ENCODE measurements at regions not wholly inside any gene's neighbourhood (a gene's known extent, or its start where the extent isn't known, plus 50 kb on each side); places are given as distances from the start of the nearest gene placed in this dataset.

DNA sequence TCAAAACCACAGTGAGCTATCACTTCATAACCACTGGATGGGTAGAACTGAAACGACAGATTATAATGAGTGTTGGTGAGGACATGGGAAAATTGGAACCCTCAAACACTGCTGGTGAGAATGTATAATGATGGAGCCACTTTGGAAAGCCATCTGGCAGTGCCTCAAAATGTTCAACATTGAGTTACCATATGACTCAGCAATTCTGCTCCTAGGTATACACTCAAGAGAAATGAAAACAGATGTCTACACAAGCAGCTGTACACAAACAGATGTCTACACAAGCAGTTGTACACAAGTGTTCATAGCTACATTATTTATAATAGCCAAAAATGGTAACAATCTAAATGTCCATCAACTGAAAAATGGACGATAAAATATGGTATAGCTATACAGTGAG, 143.9 kb downstream of the PDGFRA start:
- ATAC-seq (ENCODE audit: low read depth) (no peak), DNase-seq (no peak)
- no peak for TF ChIP-seq EZH2 (IDR thresholded peaks at IDR 0.05; ENCODE audit: borderline replicate concordance, insufficient read depth, low read depth, low read length, poor library complexity, severe bottlenecking)
- TF ChIP-seq, protein P1, sequence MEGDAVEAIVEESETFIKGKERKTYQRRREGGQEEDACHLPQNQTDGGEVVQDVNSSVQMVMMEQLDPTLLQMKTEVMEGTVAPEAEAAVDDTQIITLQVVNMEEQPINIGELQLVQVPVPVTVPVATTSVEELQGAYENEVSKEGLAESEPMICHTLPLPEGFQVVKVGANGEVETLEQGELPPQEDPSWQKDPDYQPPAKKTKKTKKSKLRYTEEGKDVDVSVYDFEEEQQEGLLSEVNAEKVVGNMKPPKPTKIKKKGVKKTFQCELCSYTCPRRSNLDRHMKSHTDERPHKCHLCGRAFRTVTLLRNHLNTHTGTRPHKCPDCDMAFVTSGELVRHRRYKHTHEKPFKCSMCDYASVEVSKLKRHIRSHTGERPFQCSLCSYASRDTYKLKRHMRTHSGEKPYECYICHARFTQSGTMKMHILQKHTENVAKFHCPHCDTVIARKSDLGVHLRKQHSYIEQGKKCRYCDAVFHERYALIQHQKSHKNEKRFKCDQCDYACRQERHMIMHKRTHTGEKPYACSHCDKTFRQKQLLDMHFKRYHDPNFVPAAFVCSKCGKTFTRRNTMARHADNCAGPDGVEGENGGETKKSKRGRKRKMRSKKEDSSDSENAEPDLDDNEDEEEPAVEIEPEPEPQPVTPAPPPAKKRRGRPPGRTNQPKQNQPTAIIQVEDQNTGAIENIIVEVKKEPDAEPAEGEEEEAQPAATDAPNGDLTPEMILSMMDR (IDR thresholded peaks at IDR 0.05) = no peak
- intact Hi-C loops (cut with micrococcal nuclease) = no loop called here
- Mint-ChIP-seq H3K9me3 (ENCODE audit: insufficient read depth) (no peaks in the 10 kb centered on the region), H3K4me3 (no peak overlapping the region), H3K4me1 (no peaks in the 10 kb centered on the region), H3K27me3 (no peaks in the 10 kb centered on the region), H3K27ac (no peak overlapping the region)
- no peak overlapping the region for H3K27ac ChIP-seq (ENCODE audit: low read length in 2 of 2)
- H3K9me3 ChIP-seq (ENCODE audit: control extremely low read depth in 1 of 3, control insufficient read depth in 2 of 3, insufficient read depth in 1 of 3, low read length in 2 of 3) = no peaks in the 10 kb centered on the region
- H3K4me3 ChIP-seq (ENCODE audit: control extremely low read depth in 1 of 5, extremely low read depth in 1 of 5, insufficient read depth in 1 of 5, low read depth in 2 of 5, low read length in 4 of 5) = no peak overlapping the region
- no CpG with 5 or more reads among the region's 2 CpGs for WGBS (ENCODE audit: insufficient coverage)
- no peaks in the 10 kb centered on the region for H3K79me2 ChIP-seq (ENCODE audit: control insufficient read depth, insufficient read depth, low read length)
- ChIA-PET CTCF (no interaction called here), POLR2A (no interaction called here)
- no peaks in the 10 kb centered on the region for H3K27me3 ChIP-seq (replicated peaks in 1 of 4; ENCODE audit: control extremely low read depth in 1 of 4, control insufficient read depth in 3 of 4, insufficient read depth in 4 of 4, low read length in 3 of 4)
- no peaks in the 10 kb centered on the region for H3K4me1 ChIP-seq (ENCODE audit: control insufficient read depth in 2 of 2, insufficient read depth in 2 of 2, low read length in 2 of 2)
- H3K9ac ChIP-seq (ENCODE audit: low read length) = no peak overlapping the region
- H4K20me1 ChIP-seq (ENCODE audit: control insufficient read depth, insufficient read depth, low read length, poor library complexity, severe bottlenecking) = no peaks in the 10 kb centered on the region
- no peak overlapping the region for H2AFZ ChIP-seq (ENCODE audit: insufficient read depth, low read depth, low read length, poor library complexity, severe bottlenecking)
- no peak overlapping the region for H3K4me2 ChIP-seq (replicated peaks; ENCODE audit: low read depth, low read length, poor library complexity, severe bottlenecking)
- no peaks in the 10 kb centered on the region for H3K36me3 ChIP-seq (replicated peaks in 1 of 2; ENCODE audit: control extremely low read depth in 1 of 2, control insufficient read depth in 1 of 2, extremely low read depth in 1 of 2, insufficient read depth in 2 of 2, low read length in 1 of 2)

GRCh38 chr4:54373718-54374210, 144.7 kb downstream of the PDGFRA start:
- no peak overlapping the region for H3K9ac ChIP-seq (ENCODE audit: low read length)
- H3K79me2 ChIP-seq (ENCODE audit: control insufficient read depth, insufficient read depth, low read length) = no peaks in the 10 kb centered on the region
- no peak for TF ChIP-seq EZH2 (IDR thresholded peaks at IDR 0.05; ENCODE audit: borderline replicate concordance, insufficient read depth, low read depth, low read length, poor library complexity, severe bottlenecking)
- TF ChIP-seq, protein P1 (IDR thresholded peaks at IDR 0.05) = no peak
- no peaks in the 10 kb centered on the region for H3K9me3 ChIP-seq (ENCODE audit: control extremely low read depth in 1 of 3, control insufficient read depth in 2 of 3, insufficient read depth in 1 of 3, low read length in 2 of 3)
- no peak overlapping the region for H3K4me3 Mint-ChIP-seq
- no peaks in the 10 kb centered on the region for H3K4me1 Mint-ChIP-seq
- H3K27ac ChIP-seq (ENCODE audit: low read length in 2 of 2) = no peak overlapping the region
- WGBS (ENCODE audit: insufficient coverage) = 100% methylated on average over 4 of the region's 4 CpGs
- no peak overlapping the region for H3K27ac Mint-ChIP-seq
- intact Hi-C loops (cut with micrococcal nuclease) = no loop called here
- no peak overlapping the region for H2AFZ ChIP-seq (ENCODE audit: insufficient read depth, low read depth, low read length, poor library complexity, severe bottlenecking)
- H3K36me3 ChIP-seq (replicated peaks in 1 of 2; ENCODE audit: control extremely low read depth in 1 of 2, control insufficient read depth in 1 of 2, extremely low read depth in 1 of 2, insufficient read depth in 2 of 2, low read length in 1 of 2) = no peaks in the 10 kb centered on the region
- ChIA-PET POLR2A (no interaction called here), CTCF (no interaction called here)
- H3K27me3 ChIP-seq (replicated peaks in 1 of 4; ENCODE audit: control extremely low read depth in 1 of 4, control insufficient read depth in 3 of 4, insufficient read depth in 4 of 4, low read length in 3 of 4) = no peaks in the 10 kb centered on the region
- no peaks in the 10 kb centered on the region for H3K27me3 Mint-ChIP-seq
- H3K9me3 Mint-ChIP-seq (ENCODE audit: insufficient read depth) = no peaks in the 10 kb centered on the region
- H3K4me3 ChIP-seq (ENCODE audit: control extremely low read depth in 1 of 5, extremely low read depth in 1 of 5, insufficient read depth in 1 of 5, low read depth in 2 of 5, low read length in 4 of 5) = no peak overlapping the region
- no peak for ATAC-seq (ENCODE audit: low read depth)
- no peaks in the 10 kb centered on the region for H4K20me1 ChIP-seq (ENCODE audit: control insufficient read depth, insufficient read depth, low read length, poor library complexity, severe bottlenecking)
- no peak overlapping the region for H3K4me2 ChIP-seq (replicated peaks; ENCODE audit: low read depth, low read length, poor library complexity, severe bottlenecking)
- H3K4me1 ChIP-seq (ENCODE audit: control insufficient read depth in 2 of 2, insufficient read depth in 2 of 2, low read length in 2 of 2) = no peaks in the 10 kb centered on the region
- DNase-seq = no peak

Data from B cell (primary cell).